Vagina (tissue), 2 donors: ENCODE measurements at regions not wholly inside any gene's neighbourhood (a gene's known extent, or its start where the extent isn't known, plus 50 kb on each side); places are given as distances from the start of the nearest gene placed in this dataset.

Source experiments
- DNase-seq, 2 donors: peaks; one replicate each; pipeline ENCODE4 v3.0.0-alpha.2; 2017; ENCODE audit errors: extremely low spot score in 2 of 2
- H3K27ac ChIP-seq: fragments of 200-600 bp; sonication (generic); one replicate; pipeline ENCODE4 v1.5.1; 2019
- H3K27me3 ChIP-seq: fragments of 200-600 bp; sonication (generic); one replicate; pipeline ENCODE4 v1.5.1; 2019
- H3K36me3 ChIP-seq, 2 donors: fragments of 200-600 bp; sonication (generic); one replicate each; pipeline ENCODE4 v1.5.1; 2017 to 2019
- H3K4me1 ChIP-seq: fragments of 200-600 bp; sonication (generic); one replicate; pipeline ENCODE4 v1.5.1; 2019
- H3K4me3 ChIP-seq, 2 donors: fragments of 200-600 bp; sonication (generic); 1 replicate in 1 of 2; 2 replicates in 1 of 2; pipeline ENCODE4 v1.5.1; 2016 to 2019
- H3K9me3 ChIP-seq: fragments of 200-600 bp; sonication (generic); one replicate; pipeline ENCODE4 v1.5.1; 2019
- CTCF ChIP-seq, 3 experiments: fragments of 450-650 bp in 2 of 3; fragments of 200-600 bp in 1 of 3; sonication (generic) in 1 of 3; IDR thresholded peaks; one replicate each; pipeline ENCODE4 v1.5.1; 2017 to 2019; ENCODE audit warnings: antibody characterized with exemption in 3 of 3, mild to moderate bottlenecking in 2 of 3, moderate library complexity in 2 of 3
- POLR2A ChIP-seq, 2 donors: fragments of 450-650 bp; IDR thresholded peaks; one replicate each; pipeline ENCODE4 v1.6.1; 2017; ENCODE audit warnings: antibody characterized with exemption in 2 of 2, mild to moderate bottlenecking in 2 of 2, moderate library complexity in 2 of 2
- POLR2AphosphoS5 ChIP-seq, 2 donors: sonication (generic); formaldehyde crosslinking; IDR thresholded peaks; one replicate each; pipeline ENCODE4 v1.9.0; 2017; ENCODE audit warnings: antibody characterized with exemption in 2 of 2, mild to moderate bottlenecking in 2 of 2, low read depth in 1 of 2; ENCODE audit not compliant: insufficient read depth in 1 of 2
- intact Hi-C: fragments of 100-400 bp; cut with DNase I; formaldehyde crosslinking; loops from one replicate; pipeline ENCODE4 v1.15.1; 2023

GRCh38 chr7:63043657-63044543, 954.7 kb upstream of the ZNF722 start:
- DNase-seq, result no peak
- intact Hi-C loops, result no loop called here

GRCh38 chr7:63044721-63045120, 953.9 kb upstream of the ZNF722 start:
- intact Hi-C loops, result no loop called here
- no peak overlapping the region for H3K4me3 ChIP-seq
- H3K36me3 ChIP-seq, result no peaks in the 10 kb centered on the region
- no peak for TF ChIP-seq POLR2AphosphoS5 (IDR thresholded peaks at IDR 0.05; ENCODE audit: insufficient read depth in 1 of 2, low read depth in 1 of 2)
- no peak for TF ChIP-seq CTCF (IDR thresholded peaks at IDR 0.05)
- TF ChIP-seq POLR2A (IDR thresholded peaks at IDR 0.05), result no peak
- no peak overlapping the region for H3K27ac ChIP-seq
- H3K9me3 ChIP-seq, result no peaks in the 10 kb centered on the region
- H3K4me1 ChIP-seq, result no peaks in the 10 kb centered on the region
- no peaks in the 10 kb centered on the region for H3K27me3 ChIP-seq
- no peak for DNase-seq

More at GRCh38 chr7:63043657-63044543, 954.7 kb upstream of the ZNF722 start:
- Histone ChIP-seq H3K4me1 (no peaks in the 10 kb centered on the region), H3K36me3 (no peaks in the 10 kb centered on the region), H3K4me3 (no peak overlapping the region), H3K9me3 (no peaks in the 10 kb centered on the region), H3K27me3 (no peaks in the 10 kb centered on the region), H3K27ac (no peak overlapping the region)
- no peak for TF ChIP-seq POLR2AphosphoS5 (IDR thresholded peaks at IDR 0.05; ENCODE audit: insufficient read depth in 1 of 2, low read depth in 1 of 2)
- no peak for TF ChIP-seq POLR2A (IDR thresholded peaks at IDR 0.05)
- no peak for TF ChIP-seq CTCF (IDR thresholded peaks at IDR 0.05)

- no peaks in the 10 kb centered on the region for H3K9me3 ChIP-seq
- H3K4me1 ChIP-seq, result no peaks in the 10 kb centered on the region
- no peak overlapping the region for H3K4me3 ChIP-seq
- H3K27me3 ChIP-seq, result no peaks in the 10 kb centered on the region
- H3K36me3 ChIP-seq, result no peaks in the 10 kb centered on the region
- no peak for TF ChIP-seq CTCF (IDR thresholded peaks at IDR 0.05)
- no peak for TF ChIP-seq POLR2A (IDR thresholded peaks at IDR 0.05)
- no peak for TF ChIP-seq POLR2AphosphoS5 (IDR thresholded peaks at IDR 0.05; ENCODE audit: insufficient read depth in 1 of 2, low read depth in 1 of 2)
- DNase-seq, result no peak
- H3K27ac ChIP-seq, result no peak overlapping the region
- intact Hi-C loops, result no loop called here
Measured at GRCh38 chr7:63045575-63045974, 953.1 kb upstream of the ZNF722 start.

- Histone ChIP-seq H3K27me3 (no peaks in the 10 kb centered on the region), H3K4me1 (no peaks in the 10 kb centered on the region), H3K27ac (no peak overlapping the region), H3K4me3 (no peak overlapping the region), H3K36me3 (no peaks in the 10 kb centered on the region), H3K9me3 (no peaks in the 10 kb centered on the region)
- no peak for DNase-seq
- intact Hi-C loops, result no loop called here
- TF ChIP-seq POLR2A (IDR thresholded peaks at IDR 0.05) (no peak), CTCF (IDR thresholded peaks at IDR 0.05) (no peak), POLR2AphosphoS5 (IDR thresholded peaks at IDR 0.05; ENCODE audit: insufficient read depth in 1 of 2, low read depth in 1 of 2) (no peak)
Measured at GRCh38 chr7:63046612-63047011, 952.0 kb upstream of the ZNF722 start.

- DNase-seq, result no peak
- H3K27me3 ChIP-seq, result no peaks in the 10 kb centered on the region
- H3K9me3 ChIP-seq, result no peaks in the 10 kb centered on the region
- no peaks in the 10 kb centered on the region for H3K36me3 ChIP-seq
- no peaks in the 10 kb centered on the region for H3K4me1 ChIP-seq
- H3K4me3 ChIP-seq, result no peak overlapping the region
- H3K27ac ChIP-seq, result no peak overlapping the region
- TF ChIP-seq CTCF (IDR thresholded peaks at IDR 0.05), result no peak
- TF ChIP-seq POLR2AphosphoS5 (IDR thresholded peaks at IDR 0.05; ENCODE audit: insufficient read depth in 1 of 2, low read depth in 1 of 2), result no peak
- TF ChIP-seq POLR2A (IDR thresholded peaks at IDR 0.05), result no peak
- intact Hi-C loops, result no loop called here
Measured at GRCh38 chr7:63047061-63047460, 951.6 kb upstream of the ZNF722 start.
